GM12878 (cell line): ENCODE measurements at regions not wholly inside any gene's neighbourhood (a gene's known extent, or its start where the extent isn't known, plus 50 kb on each side); places are given as distances from the start of the nearest gene placed in this dataset.

Experiments used
- CBFB ChIP-seq: IDR thresholded peaks from 2 replicates; pipeline ENCODE4 v1.6.1; 2016; ENCODE audit warnings: antibody characterized with exemption, low read depth
- CTCF ChIP-seq, 3 experiments: IDR thresholded peaks in 2 of 3; conservative IDR thresholded peaks in 1 of 3; 2 replicates each; pipeline ENCODE4 v1.5.1; 2011; ENCODE audit warnings: low read depth in 3 of 3, low read length in 3 of 3, mild to moderate bottlenecking in 3 of 3, control low read depth in 2 of 3, moderate library complexity in 2 of 3, inconsistent platforms in 1 of 3, mixed read lengths in 1 of 3; ENCODE audit not compliant: control insufficient read depth in 2 of 3, insufficient read depth in 1 of 3; ENCODE audit errors: extremely low read depth in 1 of 3
- EP300 ChIP-seq, 2 experiments: fragments of 150-350 bp in 1 of 2; IDR thresholded peaks; 2 replicates each; pipeline ENCODE4 v1.6.1; 2011 to 2012; ENCODE audit warnings: low read depth in 2 of 2, low read length in 2 of 2, borderline replicate concordance in 1 of 2, improper control_type of control experiment in 1 of 2, inconsistent platforms in 1 of 2; ENCODE audit not compliant: control insufficient read depth in 1 of 2
- POLR2AphosphoS2 ChIP-seq: IDR thresholded peaks from 2 replicates; pipeline ENCODE4 v1.6.1; 2011; ENCODE audit warnings: low read depth, mild to moderate bottlenecking, low read length, improper control_type of control experiment, moderate library complexity
- ZBTB33 ChIP-seq: fragments of 450-650 bp; IDR thresholded peaks from 2 replicates; pipeline ENCODE4 v1.6.1; 2017; ENCODE audit warnings: mild to moderate bottlenecking
- ZNF24 ChIP-seq: fragments of 450-650 bp; IDR thresholded peaks from 2 replicates; pipeline ENCODE4 v1.6.1; 2017; ENCODE audit warnings: antibody characterized with exemption, mild to moderate bottlenecking

GRCh38 chr13:107441279-107441678 lies 774.1 kb downstream of the LIG4 start:
- TF ChIP-seq CBFB (no peak), POLR2AphosphoS2 (no peak), EP300 (IDR thresholded peaks at IDR 0.05; ENCODE audit: borderline replicate concordance in 1 of 2, control insufficient read depth in 1 of 2, low read depth in 2 of 2, low read length in 2 of 2) (no peak), ZBTB33 (no peak), ZNF24 (no peak), CTCF (IDR thresholded peaks at IDR 0.05 in 2 of 3, conservative IDR thresholded peaks at IDR 0.05 in 1 of 3; ENCODE audit: control insufficient read depth in 2 of 3, extremely low read depth in 1 of 3, insufficient read depth in 1 of 3, low read depth in 3 of 3, low read length in 3 of 3) (no peak)
